Smooth muscle cell (in vitro differentiated cells): ENCODE measurements at regions not wholly inside any gene's neighbourhood (a gene's known extent, or its start where the extent isn't known, plus 50 kb on each side); places are given as distances from the start of the nearest gene placed in this dataset.

Experiments used
- DNase-seq: peaks from one replicate; lab custom pipeline; 2025; ENCODE audit not compliant: unreplicated experiment; lab: John Stamatoyannopoulos, UW
- H2AFZ ChIP-seq: fragments of 200-600 bp; sonication (generic); 2 replicates; pipeline ENCODE4 v1.6.0; 2016; ENCODE audit warnings: antibody characterized with exemption, low read depth, mild to moderate bottlenecking
- H3F3A ChIP-seq: fragments of 200-600 bp; sonication (generic); 2 replicates; pipeline ENCODE4 v1.6.0; 2017; ENCODE audit warnings: antibody characterized with exemption, low read depth
- H3K27ac ChIP-seq: fragments of 200-600 bp; sonication (generic); 2 replicates; pipeline ENCODE4 v1.5.1; 2016; ENCODE audit warnings: low read depth, mild to moderate bottlenecking
- H3K27me3 ChIP-seq: fragments of 200-600 bp; sonication (generic); 2 replicates; pipeline ENCODE4 v1.6.1; 2016; ENCODE audit warnings: low read depth, mild to moderate bottlenecking
- H3K36me3 ChIP-seq: fragments of 200-600 bp; sonication (generic); 2 replicates; pipeline ENCODE4 v1.5.1; 2016; ENCODE audit warnings: low read depth
- H3K4me1 ChIP-seq: fragments of 200-600 bp; sonication (generic); 2 replicates; pipeline ENCODE4 v1.5.1; 2016; ENCODE audit warnings: low read depth
- H3K4me2 ChIP-seq: fragments of 200-600 bp; sonication (generic); 2 replicates; pipeline ENCODE4 v1.6.0; 2016; ENCODE audit warnings: mild to moderate bottlenecking
- H3K4me3 ChIP-seq: fragments of 200-600 bp; sonication (generic); 2 replicates; pipeline ENCODE4 v1.5.1; 2016; ENCODE audit warnings: mild to moderate bottlenecking
- H3K79me2 ChIP-seq: fragments of 200-600 bp; sonication (generic); 2 replicates; pipeline ENCODE4 v1.6.0; 2016; ENCODE audit warnings: low read depth, mild to moderate bottlenecking
- H3K9ac ChIP-seq: fragments of 200-600 bp; sonication (generic); 2 replicates; pipeline ENCODE4 v1.6.0; 2016; ENCODE audit warnings: low read depth
- H3K9me3 ChIP-seq: fragments of 200-600 bp; sonication (generic); replicated peaks from 2 replicates; pipeline ENCODE4 v1.5.1; 2016; ENCODE audit warnings: low read depth
- H4K20me1 ChIP-seq: fragments of 200-600 bp; sonication (generic); 2 replicates; pipeline ENCODE4 v1.6.0; 2016; ENCODE audit warnings: low read depth
- CTCF ChIP-seq: fragments of 200-600 bp; sonication (generic); IDR thresholded peaks from 2 replicates; pipeline ENCODE4 v1.5.1; 2017; ENCODE audit warnings: borderline replicate concordance, mild to moderate bottlenecking, antibody characterized with exemption; ENCODE audit not compliant: insufficient read depth, poor library complexity, severe bottlenecking
- WGBS: methylation state at CpG from one replicate; pipeline ENCODE4 v1.1.7; 2016; ENCODE audit warnings: low lambda C conversion rate; 5-methylcytosine and 5-hydroxymethylcytosine counted together

GRCh38 chr13:70864731-70865130, 756.5 kb upstream of the KLHL1 start:
- Histone ChIP-seq H4K20me1 (no peaks in the 10 kb centered on the region), H2AFZ (no peak overlapping the region), H3K4me3 (no peak overlapping the region), H3K27ac (no peak overlapping the region), H3K36me3 (no peaks in the 10 kb centered on the region), H3K79me2 (no peaks in the 10 kb centered on the region), H3K9me3 (no peaks in the 10 kb centered on the region), H3K4me2 (no peak overlapping the region), H3K9ac (no peak overlapping the region), H3K27me3 (no peaks in the 10 kb centered on the region), H3F3A (no peaks in the 10 kb centered on the region), H3K4me1 (no peaks in the 10 kb centered on the region)
- TF ChIP-seq CTCF, result no peak
- DNase-seq, result no peak
- WGBS, result 81% methylated on average over 2 of the region's 2 CpGs

GRCh38 chr13:70856711-70857110, 748.5 kb upstream of the KLHL1 start:
- no peak overlapping the region for H3K4me3 ChIP-seq
- no peaks in the 10 kb centered on the region for H3K79me2 ChIP-seq
- no peak for DNase-seq
- H3K27ac ChIP-seq, result no peak overlapping the region
- H2AFZ ChIP-seq, result no peak overlapping the region
- no peaks in the 10 kb centered on the region for H4K20me1 ChIP-seq
- H3K4me2 ChIP-seq, result no peak overlapping the region
- no peaks in the 10 kb centered on the region for H3F3A ChIP-seq
- H3K4me1 ChIP-seq, result no peaks in the 10 kb centered on the region
- no peaks in the 10 kb centered on the region for H3K27me3 ChIP-seq
- H3K9ac ChIP-seq, result no peak overlapping the region
- no peaks in the 10 kb centered on the region for H3K36me3 ChIP-seq
- WGBS, result 78% methylated on average over 3 of the region's 3 CpGs
- no peaks in the 10 kb centered on the region for H3K9me3 ChIP-seq
- no peak for TF ChIP-seq CTCF

GRCh38 chr13:70856025-70856424, 747.8 kb upstream of the KLHL1 start:
- Histone ChIP-seq H4K20me1 (no peaks in the 10 kb centered on the region), H3K4me2 (no peak overlapping the region), H3K79me2 (no peaks in the 10 kb centered on the region), H3K36me3 (no peaks in the 10 kb centered on the region), H2AFZ (no peak overlapping the region), H3K27ac (no peak overlapping the region), H3K27me3 (no peaks in the 10 kb centered on the region), H3K9ac (no peak overlapping the region), H3K4me1 (no peaks in the 10 kb centered on the region), H3F3A (no peaks in the 10 kb centered on the region), H3K4me3 (no peak overlapping the region), H3K9me3 (no peaks in the 10 kb centered on the region)
- DNase-seq, result no peak
- no peak for TF ChIP-seq CTCF
- WGBS, result 73% methylated on average over 2 of the region's 2 CpGs

- H3K9ac ChIP-seq, result no peak overlapping the region
- DNase-seq, result no peak
- no peak overlapping the region for H3K4me2 ChIP-seq
- H3K27ac ChIP-seq, result no peak overlapping the region
- H3K9me3 ChIP-seq, result no peaks in the 10 kb centered on the region
- H3K27me3 ChIP-seq, result no peaks in the 10 kb centered on the region
- 65% methylated on average over 4 of the region's 4 CpGs for WGBS
- H3K79me2 ChIP-seq, result no peaks in the 10 kb centered on the region
- H3K36me3 ChIP-seq, result no peaks in the 10 kb centered on the region
- H2AFZ ChIP-seq, result no peak overlapping the region
- no peak for TF ChIP-seq CTCF
- H4K20me1 ChIP-seq, result no peaks in the 10 kb centered on the region
- no peak overlapping the region for H3K4me3 ChIP-seq
- H3F3A ChIP-seq, result no peaks in the 10 kb centered on the region
- no peaks in the 10 kb centered on the region for H3K4me1 ChIP-seq
Observed at GRCh38 chr13:70849222-70849621, 741.0 kb upstream of the KLHL1 start.
